Smooth muscle cell (in vitro differentiated cells): ENCODE measurements at regions not wholly inside any gene's neighbourhood (a gene's known extent, or its start where the extent isn't known, plus 50 kb on each side); places are given as distances from the start of the nearest gene placed in this dataset.

ENCODE experiments used
- DNase-seq: peaks from one replicate; lab custom pipeline; 2025; ENCODE audit not compliant: unreplicated experiment; lab: John Stamatoyannopoulos, UW
- H2AFZ ChIP-seq: fragments of 200-600 bp; sonication (generic); 2 replicates; pipeline ENCODE4 v1.6.0; 2016; ENCODE audit warnings: antibody characterized with exemption, low read depth, mild to moderate bottlenecking
- H3F3A ChIP-seq: fragments of 200-600 bp; sonication (generic); 2 replicates; pipeline ENCODE4 v1.6.0; 2017; ENCODE audit warnings: antibody characterized with exemption, low read depth
- H3K27ac ChIP-seq: fragments of 200-600 bp; sonication (generic); 2 replicates; pipeline ENCODE4 v1.5.1; 2016; ENCODE audit warnings: low read depth, mild to moderate bottlenecking
- H3K27me3 ChIP-seq: fragments of 200-600 bp; sonication (generic); 2 replicates; pipeline ENCODE4 v1.6.1; 2016; ENCODE audit warnings: low read depth, mild to moderate bottlenecking
- H3K36me3 ChIP-seq: fragments of 200-600 bp; sonication (generic); 2 replicates; pipeline ENCODE4 v1.5.1; 2016; ENCODE audit warnings: low read depth
- H3K4me1 ChIP-seq: fragments of 200-600 bp; sonication (generic); 2 replicates; pipeline ENCODE4 v1.5.1; 2016; ENCODE audit warnings: low read depth
- H3K4me2 ChIP-seq: fragments of 200-600 bp; sonication (generic); 2 replicates; pipeline ENCODE4 v1.6.0; 2016; ENCODE audit warnings: mild to moderate bottlenecking
- H3K4me3 ChIP-seq: fragments of 200-600 bp; sonication (generic); 2 replicates; pipeline ENCODE4 v1.5.1; 2016; ENCODE audit warnings: mild to moderate bottlenecking
- H3K79me2 ChIP-seq: fragments of 200-600 bp; sonication (generic); 2 replicates; pipeline ENCODE4 v1.6.0; 2016; ENCODE audit warnings: low read depth, mild to moderate bottlenecking
- H3K9ac ChIP-seq: fragments of 200-600 bp; sonication (generic); 2 replicates; pipeline ENCODE4 v1.6.0; 2016; ENCODE audit warnings: low read depth
- H3K9me3 ChIP-seq: fragments of 200-600 bp; sonication (generic); replicated peaks from 2 replicates; pipeline ENCODE4 v1.5.1; 2016; ENCODE audit warnings: low read depth
- H4K20me1 ChIP-seq: fragments of 200-600 bp; sonication (generic); 2 replicates; pipeline ENCODE4 v1.6.0; 2016; ENCODE audit warnings: low read depth
- WGBS: methylation state at CpG from one replicate; pipeline ENCODE4 v1.1.7; 2016; ENCODE audit warnings: low lambda C conversion rate; 5-methylcytosine and 5-hydroxymethylcytosine counted together
- TF ChIP-seq, protein P1 (sequence below): fragments of 200-600 bp; sonication (generic); IDR thresholded peaks from 2 replicates; pipeline ENCODE4 v1.5.1; 2017; ENCODE audit warnings: borderline replicate concordance, mild to moderate bottlenecking, antibody characterized with exemption; ENCODE audit not compliant: insufficient read depth, poor library complexity, severe bottlenecking

GRCh38 chr9:80407220-80407619 is 835.5 kb downstream of the TLE4 start:
- no peaks in the 10 kb centered on the region for H3K79me2 ChIP-seq
- no peak overlapping the region for H3K4me3 ChIP-seq
- peaks cover 6% of the 10 kb centered on the region for H3K4me1 ChIP-seq
- no peak overlapping the region for H3K4me2 ChIP-seq
- H4K20me1 ChIP-seq = no peaks in the 10 kb centered on the region
- no peaks in the 10 kb centered on the region for H3K9me3 ChIP-seq
- WGBS = 96% methylated on average over 5 of the region's 5 CpGs
- no peak overlapping the region for H3K27ac ChIP-seq
- no peak overlapping the region for H2AFZ ChIP-seq
- TF ChIP-seq, protein P1, sequence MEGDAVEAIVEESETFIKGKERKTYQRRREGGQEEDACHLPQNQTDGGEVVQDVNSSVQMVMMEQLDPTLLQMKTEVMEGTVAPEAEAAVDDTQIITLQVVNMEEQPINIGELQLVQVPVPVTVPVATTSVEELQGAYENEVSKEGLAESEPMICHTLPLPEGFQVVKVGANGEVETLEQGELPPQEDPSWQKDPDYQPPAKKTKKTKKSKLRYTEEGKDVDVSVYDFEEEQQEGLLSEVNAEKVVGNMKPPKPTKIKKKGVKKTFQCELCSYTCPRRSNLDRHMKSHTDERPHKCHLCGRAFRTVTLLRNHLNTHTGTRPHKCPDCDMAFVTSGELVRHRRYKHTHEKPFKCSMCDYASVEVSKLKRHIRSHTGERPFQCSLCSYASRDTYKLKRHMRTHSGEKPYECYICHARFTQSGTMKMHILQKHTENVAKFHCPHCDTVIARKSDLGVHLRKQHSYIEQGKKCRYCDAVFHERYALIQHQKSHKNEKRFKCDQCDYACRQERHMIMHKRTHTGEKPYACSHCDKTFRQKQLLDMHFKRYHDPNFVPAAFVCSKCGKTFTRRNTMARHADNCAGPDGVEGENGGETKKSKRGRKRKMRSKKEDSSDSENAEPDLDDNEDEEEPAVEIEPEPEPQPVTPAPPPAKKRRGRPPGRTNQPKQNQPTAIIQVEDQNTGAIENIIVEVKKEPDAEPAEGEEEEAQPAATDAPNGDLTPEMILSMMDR = no peak
- H3K36me3 ChIP-seq = no peaks in the 10 kb centered on the region
- no peaks in the 10 kb centered on the region for H3K27me3 ChIP-seq
- H3K9ac ChIP-seq = no peak overlapping the region
- no peak for DNase-seq
- no peaks in the 10 kb centered on the region for H3F3A ChIP-seq

- H4K20me1 ChIP-seq = no peaks in the 10 kb centered on the region
- H3K4me2 ChIP-seq = no peak overlapping the region
- TF ChIP-seq, protein P1 = no peak
- no peak overlapping the region for H3K9ac ChIP-seq
- H2AFZ ChIP-seq = no peak overlapping the region
- no peaks in the 10 kb centered on the region for H3K79me2 ChIP-seq
- H3K36me3 ChIP-seq = no peaks in the 10 kb centered on the region
- H3K4me1 ChIP-seq = no peaks in the 10 kb centered on the region
- H3F3A ChIP-seq = no peaks in the 10 kb centered on the region
- H3K4me3 ChIP-seq = no peak overlapping the region
- no peaks in the 10 kb centered on the region for H3K9me3 ChIP-seq
- WGBS = 91% methylated on average over 4 of the region's 4 CpGs
- no peak overlapping the region for H3K27ac ChIP-seq
- no peak for DNase-seq
- no peaks in the 10 kb centered on the region for H3K27me3 ChIP-seq
Measured at GRCh38 chr9:80401243-80401642, 829.5 kb downstream of the TLE4 start.

GRCh38 chr9:80400624-80401230 is 829.0 kb downstream of the TLE4 start:
- no peak overlapping the region for H3K4me3 ChIP-seq
- no peaks in the 10 kb centered on the region for H3K36me3 ChIP-seq
- no peak overlapping the region for H3K4me2 ChIP-seq
- TF ChIP-seq, protein P1 = no peak
- H2AFZ ChIP-seq = no peak overlapping the region
- no peaks in the 10 kb centered on the region for H3K9me3 ChIP-seq
- no peak for DNase-seq
- H3K27me3 ChIP-seq = no peaks in the 10 kb centered on the region
- H4K20me1 ChIP-seq = no peaks in the 10 kb centered on the region
- H3K27ac ChIP-seq = no peak overlapping the region
- H3K9ac ChIP-seq = no peak overlapping the region
- H3K79me2 ChIP-seq = no peaks in the 10 kb centered on the region
- 91% methylated on average over 3 of the region's 3 CpGs for WGBS
- H3K4me1 ChIP-seq = no peaks in the 10 kb centered on the region
- no peaks in the 10 kb centered on the region for H3F3A ChIP-seq

- no peak overlapping the region for H3K27ac ChIP-seq
- H3F3A ChIP-seq = no peaks in the 10 kb centered on the region
- no peaks in the 10 kb centered on the region for H3K9me3 ChIP-seq
- 82% methylated on average over 2 of the region's 2 CpGs for WGBS
- H3K4me1 ChIP-seq = no peaks in the 10 kb centered on the region
- TF ChIP-seq, protein P1 = no peak
- no peak for DNase-seq
- no peaks in the 10 kb centered on the region for H3K79me2 ChIP-seq
- H3K36me3 ChIP-seq = no peaks in the 10 kb centered on the region
- H3K4me3 ChIP-seq = no peak overlapping the region
- peak overlapping the region; percentile 63 for H2AFZ ChIP-seq
- H4K20me1 ChIP-seq = no peaks in the 10 kb centered on the region
- H3K4me2 ChIP-seq = no peak overlapping the region
- no peaks in the 10 kb centered on the region for H3K27me3 ChIP-seq
- H3K9ac ChIP-seq = no peak overlapping the region
Measured at GRCh38 chr9:80399606-80400005, 827.8 kb downstream of the TLE4 start.
